GM18507 (cell line): ENCODE measurements at regions not wholly inside any gene's neighbourhood (a gene's known extent, or its start where the extent isn't known, plus 50 kb on each side); places are given as distances from the start of the nearest gene placed in this dataset.
"Not testable (repeated sequence)": the region's sequence is repeated elsewhere in the genome, so short reads cannot be mapped to it uniquely, and the experiment has no call there.

Experiments
- DNase-seq: peaks from one replicate; pipeline ENCODE4 v3.0.0; 2011; ENCODE audit warnings: low read depth; ENCODE audit not compliant: insufficient read length; ENCODE audit errors: extremely low spot score
- FAIRE-seq: peaks from 2 replicates; lab custom pipeline; 2011; peaks lifted over from hg19 to GRCh38; lab: Jason Lieb, UNC

- DNase-seq (no peak), FAIRE-seq (no peak)
These were observed 239.9 kb downstream of the SPRY2 start for GRCh38 chr13:80101040-80101439.

DNA sequence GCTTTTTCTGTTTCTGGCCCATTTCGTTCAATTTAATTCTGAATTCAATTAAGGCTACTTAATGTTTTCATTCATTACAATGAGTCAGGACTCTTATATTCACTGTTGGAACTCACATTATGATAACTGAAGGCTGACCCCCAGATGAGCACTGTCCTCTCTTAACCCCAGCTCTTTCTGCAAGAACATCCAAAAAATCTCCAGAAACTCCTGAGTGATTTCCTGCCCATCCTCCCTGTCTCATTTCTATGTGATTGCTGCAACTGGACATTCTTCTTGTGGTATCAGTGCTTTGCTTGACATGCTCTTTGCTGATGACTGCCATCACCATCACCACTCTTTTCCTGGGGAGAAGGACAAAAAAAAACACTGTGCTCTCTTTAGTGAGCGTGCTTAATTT, 240.3 kb downstream of the SPRY2 start:
- FAIRE-seq = no peak

DNA sequence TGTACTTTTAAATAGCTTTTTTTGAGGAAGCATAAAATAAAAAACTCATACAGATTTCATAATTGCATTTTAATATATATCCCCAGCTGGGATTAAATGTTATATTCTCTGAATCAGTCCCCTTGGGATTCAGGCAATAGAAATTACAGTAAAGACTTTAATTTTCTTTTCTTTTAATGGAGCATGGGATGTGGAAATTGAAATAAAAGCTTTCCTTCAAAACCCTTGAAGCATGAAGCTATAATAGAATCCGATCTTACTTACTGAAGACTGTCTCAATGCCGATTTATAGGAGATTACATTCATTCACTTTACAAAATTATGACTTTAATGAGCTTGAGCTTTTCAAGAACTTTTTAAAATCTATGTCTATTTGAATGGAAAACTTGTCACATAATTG, 243.4 kb downstream of the SPRY2 start:
- no peak for FAIRE-seq
- DNase-seq = no peak

More for the DNA sequence above, 240.3 kb downstream of the SPRY2 start:
- no peak for DNase-seq

- DNase-seq (no peak), FAIRE-seq (no peak)
These were observed 244.5 kb downstream of the SPRY2 start for GRCh38 chr13:80096383-80096782.

- no peak for FAIRE-seq
- no peak for DNase-seq
These were observed 246.4 kb downstream of the SPRY2 start for GRCh38 chr13:80094526-80094925.

DNA sequence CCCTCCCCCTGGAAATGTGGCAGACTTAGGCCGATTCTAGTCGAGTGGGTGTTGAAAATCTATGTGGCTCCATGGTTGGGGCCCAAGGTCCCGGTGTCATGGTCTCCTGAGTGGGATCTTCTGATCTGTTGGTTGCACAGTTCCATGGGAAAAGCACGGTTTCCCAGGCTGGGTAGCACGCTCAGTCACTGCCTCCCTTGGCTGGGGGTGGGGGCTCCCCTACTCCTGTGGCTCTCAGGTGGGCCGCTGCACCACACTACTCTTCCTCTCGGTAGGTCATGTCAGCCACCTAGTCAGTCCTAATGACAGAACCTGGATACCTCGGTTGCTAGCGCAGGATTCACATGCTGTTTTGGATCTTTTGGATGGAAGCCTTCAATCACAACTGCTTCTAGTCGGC, 247.0 kb downstream of the SPRY2 start:
- FAIRE-seq = no peak
- no peak for DNase-seq

GRCh38 chr13:80086304-80086721, 254.6 kb downstream of the SPRY2 start:
- FAIRE-seq = no peak
- DNase-seq = no peak

- peak; percentile 47 for FAIRE-seq
- DNase-seq = no peak
These were observed 256.9 kb downstream of the SPRY2 start for GRCh38 chr13:80083853-80084676.

DNA sequence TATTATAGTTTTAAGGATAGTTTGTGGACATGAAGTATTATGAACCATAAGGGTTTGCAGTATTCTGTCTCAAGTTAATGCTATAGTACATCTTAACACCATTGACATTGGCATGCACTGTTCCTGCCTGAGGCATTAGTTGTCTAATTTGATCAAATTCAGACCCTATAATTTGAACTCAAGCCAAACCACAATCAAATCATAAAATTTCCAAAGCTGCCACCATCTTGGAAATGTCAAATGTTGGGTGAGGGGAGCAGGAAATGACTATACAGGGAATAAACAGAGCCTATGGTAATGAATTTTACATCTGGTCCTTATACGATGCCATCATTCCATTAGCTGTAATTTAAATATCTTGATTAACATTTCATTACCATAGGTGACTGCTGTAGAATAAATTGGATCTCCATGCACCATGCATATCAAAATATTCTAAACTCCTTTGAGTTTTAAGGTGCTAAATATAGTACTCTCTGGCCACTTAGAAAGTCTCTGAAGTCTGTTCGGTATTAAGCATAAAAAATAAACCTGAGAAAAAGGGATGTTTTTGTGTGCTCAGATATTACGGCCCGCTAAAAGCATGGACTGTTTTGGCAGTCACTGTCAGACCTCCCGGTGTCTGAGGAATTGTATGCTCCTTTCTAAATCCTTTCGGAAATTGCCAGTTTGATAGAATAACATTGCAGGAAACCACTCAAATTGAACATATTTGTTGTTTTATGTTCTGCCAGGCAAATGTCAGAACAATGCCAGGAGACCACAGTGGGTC, 257.7 kb downstream of the SPRY2 start:
- no peak for DNase-seq
- no peak for FAIRE-seq

DNA sequence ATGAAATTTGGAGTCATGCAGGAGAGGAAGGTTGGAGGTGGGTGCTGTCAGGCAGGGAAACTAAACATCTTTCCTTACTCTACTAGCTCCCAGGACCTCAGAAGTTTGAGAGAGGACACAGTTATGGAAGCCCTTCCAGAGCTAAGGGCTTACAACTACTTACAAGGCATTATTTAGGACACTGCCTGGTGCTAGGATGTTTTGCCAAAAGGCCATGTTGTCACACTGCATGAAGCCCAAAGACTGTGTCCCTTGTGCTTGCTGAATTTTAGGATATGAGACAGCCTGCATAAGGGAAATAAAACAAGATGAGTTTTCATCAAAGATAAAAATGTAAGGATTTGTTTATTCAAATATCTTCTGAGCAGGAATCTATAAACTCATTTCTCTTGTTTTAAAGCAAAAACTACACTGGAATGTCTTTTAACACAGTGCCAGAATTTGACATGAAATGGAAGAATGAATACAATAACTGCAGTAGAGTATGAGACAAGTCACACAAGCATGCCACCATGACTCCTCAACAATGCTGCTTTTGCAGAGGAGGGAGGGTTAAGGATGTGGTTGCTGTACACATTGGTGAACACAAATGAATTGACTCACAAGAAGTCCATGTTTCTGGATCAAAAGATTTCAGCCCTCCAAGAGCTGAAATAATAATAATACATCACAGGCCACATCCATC, 258.4 kb downstream of the SPRY2 start:
- no peak for DNase-seq
- FAIRE-seq = no peak

DNA sequence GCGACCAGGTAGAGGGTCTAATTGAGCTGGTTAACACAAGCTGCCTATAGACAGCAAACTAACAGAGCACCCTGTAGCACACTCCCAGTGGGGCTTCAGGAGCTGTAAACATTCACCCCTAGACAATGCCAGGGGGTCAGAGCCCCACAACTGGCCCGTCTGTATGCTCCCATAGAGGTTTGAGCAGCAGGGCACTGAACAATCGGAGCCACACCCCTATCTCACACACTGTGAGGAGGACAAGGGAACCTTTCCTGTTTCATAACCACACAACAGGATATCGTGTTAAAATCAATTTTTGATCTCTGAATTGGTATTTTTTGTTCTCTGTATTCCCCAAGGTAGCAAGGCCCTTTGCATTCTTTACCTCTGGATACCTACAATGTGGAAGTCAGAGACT, 266.1 kb downstream of the SPRY2 start:
- no peak for FAIRE-seq
- DNase-seq = no peak

DNA sequence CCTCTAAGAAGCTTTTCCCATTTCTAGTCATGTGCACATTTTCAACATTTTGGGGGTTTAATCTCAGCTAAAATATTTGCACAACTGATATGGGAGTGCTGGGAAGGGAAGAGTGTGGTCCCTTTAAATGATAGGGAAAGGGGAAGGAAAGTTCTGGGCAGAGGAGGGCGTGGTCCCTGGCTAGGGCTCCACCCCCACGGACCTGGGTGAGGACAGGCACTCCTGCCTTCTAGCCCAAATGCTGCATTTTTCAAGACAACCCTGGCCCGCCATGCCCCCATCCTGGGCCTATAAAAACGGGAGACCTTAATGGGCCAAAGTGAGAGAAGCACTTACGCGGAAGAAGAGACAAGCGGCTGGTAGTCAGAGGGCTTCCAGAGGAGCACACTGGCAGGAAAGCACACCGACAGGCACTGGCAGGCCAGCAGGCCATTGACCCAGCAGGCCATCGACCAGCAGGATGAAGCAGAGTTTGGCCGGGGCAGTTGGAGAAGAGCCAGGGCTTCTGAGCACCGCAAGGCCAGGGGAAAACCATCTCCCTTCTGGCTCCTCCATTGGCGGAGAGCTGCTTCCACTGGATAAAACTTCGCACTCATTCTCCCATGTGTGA, 266.7 kb downstream of the SPRY2 start:
- DNase-seq = no peak
- no peak for FAIRE-seq

GRCh38 chr13:80072231-80072630, 268.7 kb downstream of the SPRY2 start:
- DNase-seq = no peak
- no peak for FAIRE-seq

- FAIRE-seq (no peak), DNase-seq (no peak)
These were observed 270.8 kb downstream of the SPRY2 start for GRCh38 chr13:80070024-80070703.

DNA sequence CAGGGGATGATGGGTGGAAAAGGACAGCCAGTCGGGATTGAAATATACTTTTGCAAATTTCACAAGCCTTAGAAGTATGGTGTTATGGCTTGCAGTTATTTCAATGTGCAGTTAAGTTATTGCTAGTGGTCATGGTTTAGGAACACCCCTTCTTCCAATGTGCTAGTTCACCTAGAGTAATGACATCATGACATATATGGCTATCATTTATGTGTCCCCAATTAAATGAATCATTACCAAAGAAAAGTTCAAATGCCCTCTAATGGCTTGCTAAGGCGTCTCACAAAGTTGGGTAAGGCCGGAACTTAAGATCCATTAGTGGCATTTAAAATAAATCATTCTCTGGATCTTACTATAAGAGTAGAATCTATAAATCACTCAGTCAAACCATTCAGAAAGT, 271.6 kb downstream of the SPRY2 start:
- DNase-seq = no peak
- FAIRE-seq = no peak

GRCh38 chr13:80065996-80066395, 274.9 kb downstream of the SPRY2 start:
- FAIRE-seq (no peak), DNase-seq (no peak)

- not testable (repeated sequence) for DNase-seq, FAIRE-seq
These were observed 278.5 kb downstream of the SPRY2 start for GRCh38 chr13:80062416-80062815.

DNA sequence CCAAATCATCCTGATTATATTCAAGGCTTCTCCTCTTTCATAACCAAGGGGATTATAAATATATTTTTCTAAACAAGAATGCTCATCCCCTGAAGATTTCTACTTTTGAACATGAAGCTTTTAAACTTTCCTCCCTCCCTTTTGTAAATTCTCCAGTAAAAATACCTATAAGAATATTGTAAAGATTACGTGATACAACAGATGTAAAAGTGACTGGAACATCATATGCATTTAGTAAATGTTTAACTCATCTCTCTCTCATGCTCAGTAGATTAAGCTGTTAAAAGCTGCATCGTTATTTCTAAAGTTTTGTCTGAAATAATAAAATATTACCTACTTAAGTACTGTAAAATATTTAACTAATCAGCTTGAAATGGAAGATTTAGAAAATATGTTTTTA, 281.1 kb downstream of the SPRY2 start:
- DNase-seq = no peak
- no peak for FAIRE-seq

DNA sequence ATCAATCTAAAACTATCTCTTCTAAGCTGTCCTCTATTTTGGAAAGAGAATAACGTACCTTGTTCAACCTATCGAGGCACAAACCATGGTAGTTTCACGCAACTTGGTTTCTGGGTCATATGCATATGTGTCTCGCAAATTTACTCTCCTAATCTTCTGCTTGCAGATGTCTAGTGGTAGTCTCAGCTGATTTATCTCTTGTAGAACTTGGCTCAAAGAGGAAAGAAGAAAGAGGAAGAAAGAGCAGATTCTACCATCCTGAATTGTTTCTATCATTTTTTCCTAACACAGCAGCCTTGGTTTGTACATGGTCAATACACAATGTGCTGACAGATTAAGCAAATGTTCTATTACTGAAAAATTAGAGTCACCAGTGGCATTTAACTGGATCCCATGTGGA, 282.3 kb downstream of the SPRY2 start:
- FAIRE-seq (no peak), DNase-seq (no peak)
